GM18870 (cell line): ENCODE measurements at regions not wholly inside any gene's neighbourhood (a gene's known extent, or its start where the extent isn't known, plus 50 kb on each side); places are given as distances from the start of the nearest gene placed in this dataset.

Experiments used
- ATAC-seq: cut with Tn5 transposase; IDR thresholded peaks from one replicate; pipeline ENCODE4 v1.9.1; 2021; ENCODE audit warnings: moderate library complexity; ENCODE audit not compliant: unreplicated experiment

- ATAC-seq, result no peak
Observed at GRCh38 chr6:167049275-167049674, 50.1 kb downstream of the CEP43 start.

DNA sequence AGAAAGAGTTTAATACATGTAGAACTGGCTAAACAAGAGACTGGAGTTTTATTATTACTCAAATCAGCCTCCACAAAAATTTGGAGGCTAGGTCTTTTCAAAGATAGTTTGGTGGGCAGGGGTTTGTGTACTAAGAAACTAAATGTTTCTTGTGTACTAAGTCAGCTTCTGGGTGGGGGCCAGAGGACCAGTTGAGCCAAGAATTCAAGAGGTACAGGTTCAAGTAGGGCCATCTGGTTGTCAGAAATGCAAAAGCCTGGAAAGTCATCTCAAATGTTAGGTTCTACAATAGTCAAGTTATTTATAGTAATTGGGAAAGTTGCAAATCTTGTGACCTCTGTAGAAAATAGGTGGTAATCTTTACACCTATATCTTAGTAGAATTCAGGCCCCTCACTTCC is 51.7 kb downstream of the CEP43 start:
- no peak for ATAC-seq

DNA sequence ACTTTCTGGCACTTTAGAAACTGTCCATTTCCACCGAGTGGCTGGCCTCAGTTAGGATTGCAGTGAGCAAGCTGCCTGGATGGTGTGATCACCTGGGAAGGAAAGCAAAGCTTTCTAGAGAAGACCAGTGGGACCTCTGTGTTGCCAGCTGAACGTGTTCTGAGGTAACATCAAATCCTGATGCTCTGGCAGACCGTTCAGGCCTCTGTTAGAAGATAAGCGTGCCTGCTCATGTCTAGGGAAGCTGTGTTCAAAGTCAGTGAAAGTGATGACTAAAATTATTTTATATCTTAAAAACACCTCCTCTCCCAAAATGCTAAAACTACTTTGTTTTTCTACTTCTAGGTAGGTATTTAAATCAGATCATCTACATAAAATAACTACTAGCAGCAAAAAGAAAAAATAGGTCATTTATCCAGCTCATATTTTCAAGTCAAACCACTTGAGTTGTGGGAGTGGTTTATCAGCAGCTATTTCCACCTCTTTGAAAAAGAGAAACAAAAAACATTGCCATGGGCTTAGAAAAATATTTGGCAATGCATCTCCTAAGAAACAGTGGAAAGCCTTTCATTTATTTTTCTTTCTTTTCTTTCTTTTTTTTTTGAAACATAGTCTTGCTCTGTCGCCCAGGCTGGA is 54.8 kb downstream of the CEP43 start:
- no peak for ATAC-seq

GRCh38 chr6:167054987-167055386 is 55.8 kb downstream of the CEP43 start:
- no peak for ATAC-seq

DNA sequence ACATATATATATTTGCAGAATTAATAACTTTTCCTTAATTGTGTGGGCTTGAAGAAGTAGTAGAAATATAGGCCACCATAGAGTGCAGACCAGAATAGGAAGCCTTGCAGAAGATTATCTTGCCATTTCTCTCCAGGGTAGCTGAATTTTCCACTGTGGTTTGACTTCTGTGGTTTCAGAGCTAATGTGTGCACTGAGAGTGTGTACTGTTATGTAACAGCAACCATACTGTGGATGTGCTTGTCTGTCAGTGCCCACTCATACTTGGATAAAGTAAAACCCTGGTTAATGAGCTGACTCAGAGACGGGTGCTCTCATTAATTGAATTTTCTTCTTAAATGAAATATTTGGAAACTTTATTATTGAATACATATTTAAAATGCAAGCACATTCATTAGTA is 57.2 kb downstream of the CEP43 start:
- ATAC-seq, result peak; percentile 95

DNA sequence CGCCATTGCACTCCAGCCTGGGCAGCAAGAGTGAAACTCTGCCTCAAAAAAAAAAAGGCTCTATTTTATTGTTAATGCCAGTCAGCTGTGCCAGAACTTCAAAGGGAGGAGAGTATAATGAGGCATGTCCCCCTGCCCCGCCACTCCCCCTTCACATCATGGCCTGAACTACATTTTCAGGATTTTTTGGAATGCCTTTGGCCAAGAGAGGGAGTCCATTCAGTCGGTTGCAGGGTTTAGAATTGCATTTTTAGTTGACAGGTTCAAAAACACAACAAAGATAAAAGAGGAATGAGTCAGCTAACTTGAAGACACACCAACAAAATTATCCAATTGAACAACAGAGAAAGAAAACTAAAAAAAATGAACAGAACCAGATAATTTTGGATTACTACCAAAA is 59.1 kb downstream of the CEP43 start:
- no peak for ATAC-seq
